GM21381 (cell line): ENCODE measurements at regions not wholly inside any gene's neighbourhood (a gene's known extent, or its start where the extent isn't known, plus 50 kb on each side); places are given as distances from the start of the nearest gene placed in this dataset.

Experiments
- ATAC-seq: cut with Tn5 transposase; IDR thresholded peaks from one replicate; pipeline ENCODE4 v1.9.1; 2021; ENCODE audit warnings: mild to moderate bottlenecking, moderate library complexity; ENCODE audit not compliant: unreplicated experiment

DNA sequence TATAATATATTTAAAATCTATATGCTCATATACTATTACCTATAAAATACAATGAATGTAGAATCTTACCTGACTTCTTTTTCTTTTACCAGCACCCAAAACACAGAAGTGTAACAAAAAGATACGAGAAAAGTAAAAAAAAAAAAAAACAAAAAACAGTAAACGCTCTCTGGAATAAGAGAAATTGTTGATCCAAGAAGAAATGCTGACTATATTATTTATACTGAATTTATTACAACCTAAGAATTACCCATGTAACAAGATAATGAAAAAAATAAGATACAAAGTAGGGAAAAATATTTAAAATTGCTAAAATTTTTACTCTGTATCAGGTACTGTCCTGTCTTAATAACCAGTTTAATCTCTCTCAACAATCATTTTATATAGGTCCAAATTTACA is 787.9 kb upstream of the MAN1A1 start:
- ATAC-seq, result no peak

DNA sequence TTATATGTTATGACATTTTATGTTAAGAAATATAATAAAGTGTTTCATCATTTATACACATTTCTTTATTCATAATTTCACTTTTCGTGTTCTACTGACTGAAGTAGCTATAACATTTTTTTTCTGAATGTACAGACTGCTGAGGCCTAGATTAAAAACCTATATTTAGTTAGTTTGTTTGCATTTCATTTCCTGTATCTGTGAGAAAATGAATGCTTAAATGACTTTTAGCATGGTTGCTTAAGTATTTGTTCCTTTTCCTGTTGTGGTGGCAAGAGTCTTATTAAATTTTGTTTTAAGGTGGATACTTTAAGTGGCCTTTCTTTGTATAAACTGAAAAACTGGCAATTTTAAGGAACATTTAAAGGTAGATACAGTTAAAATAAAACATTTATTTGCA is 779.7 kb upstream of the MAN1A1 start:
- ATAC-seq, result no peak

DNA sequence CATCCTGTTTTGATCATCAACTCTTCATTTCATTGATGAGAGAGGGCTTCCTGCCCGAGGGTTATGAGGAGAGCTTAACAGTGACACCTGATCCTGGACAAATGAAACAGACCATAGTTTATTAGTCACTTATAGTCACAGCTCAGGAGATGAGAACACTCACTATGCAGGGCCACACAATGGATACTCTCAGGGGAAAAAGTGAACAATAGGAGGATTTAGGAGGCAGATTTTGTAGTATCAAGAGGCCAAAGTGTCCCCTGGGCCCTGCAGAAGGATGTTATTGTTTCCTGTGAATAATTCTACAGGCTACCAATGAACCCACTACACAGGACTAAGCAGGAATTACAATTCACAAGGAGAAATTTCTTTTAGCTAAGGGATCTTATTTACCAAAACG is 772.8 kb upstream of the MAN1A1 start:
- ATAC-seq, result no peak

DNA sequence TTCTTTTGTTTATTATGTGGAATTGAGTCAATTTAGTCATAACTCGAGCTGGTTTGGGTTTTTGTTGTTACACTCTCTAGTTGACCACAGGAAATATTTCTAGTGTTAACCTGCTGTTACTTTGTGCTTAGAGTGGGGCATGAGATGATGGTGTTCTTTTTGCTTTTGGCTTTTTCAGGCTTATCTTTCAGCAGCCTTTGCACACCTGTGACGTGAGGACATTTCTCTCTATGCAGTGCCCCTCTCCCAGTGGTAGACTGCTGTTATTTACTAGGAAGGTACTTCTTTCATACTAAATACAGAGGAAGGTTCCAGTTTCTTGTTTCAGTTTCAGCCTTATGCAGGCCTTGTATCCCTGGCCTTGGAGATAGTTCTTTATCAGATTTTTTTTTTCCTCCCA is 766.8 kb upstream of the MAN1A1 start:
- no peak for ATAC-seq

DNA sequence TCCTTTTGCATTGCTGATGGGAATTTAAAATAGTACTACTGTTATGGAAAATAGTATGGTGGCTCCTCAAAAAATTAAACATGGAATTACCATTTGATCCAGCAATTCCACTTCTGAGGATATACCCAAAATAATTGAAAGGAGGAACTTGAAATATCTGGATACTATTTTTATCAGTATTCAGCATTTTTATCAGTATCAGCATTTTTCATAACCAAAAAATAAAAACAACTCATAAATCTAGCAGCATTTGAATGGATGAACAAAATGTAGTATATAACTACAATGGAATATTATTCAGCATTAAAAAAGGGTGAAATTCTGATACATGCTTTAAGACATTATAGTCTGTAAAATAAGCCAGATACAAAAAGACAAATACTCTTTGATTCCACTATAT is 763.4 kb upstream of the MAN1A1 start:
- no peak for ATAC-seq

DNA sequence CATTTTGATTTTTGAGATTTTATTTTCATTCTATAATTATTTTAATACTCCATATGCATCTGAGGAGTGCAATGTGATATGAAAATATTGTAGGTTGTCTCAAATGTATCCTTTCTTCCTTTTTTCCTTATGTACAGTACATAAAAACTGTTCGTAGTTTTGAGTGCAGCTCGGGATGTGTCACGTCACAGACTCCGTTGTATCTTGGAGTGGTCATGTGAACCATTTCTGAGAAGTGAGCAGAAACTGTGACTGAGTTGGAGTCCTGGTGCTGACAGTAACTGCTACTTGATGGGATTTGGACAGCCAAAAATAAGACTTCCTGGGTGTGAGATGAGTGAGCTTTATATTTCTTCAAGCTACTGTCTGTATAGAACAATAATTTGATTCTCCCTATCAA is 761.4 kb upstream of the MAN1A1 start:
- no peak for ATAC-seq

DNA sequence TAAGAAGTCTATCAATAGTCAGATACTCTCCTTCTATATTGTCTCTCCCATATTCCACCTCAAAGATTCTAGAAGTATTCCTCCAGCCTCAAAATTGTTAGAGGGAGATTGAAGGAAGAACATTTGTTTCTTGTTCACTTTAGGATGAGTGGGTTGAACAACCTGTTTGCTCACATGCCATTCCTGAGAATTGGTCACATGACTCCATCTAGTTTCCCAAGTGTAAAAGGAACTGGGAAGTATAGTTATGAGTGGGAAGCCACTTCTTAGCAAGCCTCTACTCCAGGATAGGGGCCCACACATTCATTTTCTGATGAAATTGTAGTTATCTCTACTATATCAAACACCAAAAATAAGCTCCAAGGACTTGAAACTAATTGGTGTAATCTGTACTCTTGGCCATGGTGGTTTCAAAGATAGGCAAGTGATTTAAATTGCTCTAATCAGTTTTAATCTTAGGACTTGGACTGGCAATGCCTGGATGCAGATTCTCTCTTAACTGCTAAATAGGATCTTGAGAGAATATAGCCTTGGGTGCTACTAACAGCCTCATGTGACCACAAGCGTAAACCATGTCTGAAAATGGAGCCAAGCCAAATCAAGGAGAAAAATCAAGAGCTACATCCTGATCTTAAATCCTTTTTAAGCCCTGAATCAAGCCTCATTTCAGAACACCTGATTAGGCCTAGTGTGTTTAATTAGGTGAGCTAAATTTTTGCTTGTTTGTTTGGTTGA is 758.7 kb upstream of the MAN1A1 start:
- no peak for ATAC-seq

DNA sequence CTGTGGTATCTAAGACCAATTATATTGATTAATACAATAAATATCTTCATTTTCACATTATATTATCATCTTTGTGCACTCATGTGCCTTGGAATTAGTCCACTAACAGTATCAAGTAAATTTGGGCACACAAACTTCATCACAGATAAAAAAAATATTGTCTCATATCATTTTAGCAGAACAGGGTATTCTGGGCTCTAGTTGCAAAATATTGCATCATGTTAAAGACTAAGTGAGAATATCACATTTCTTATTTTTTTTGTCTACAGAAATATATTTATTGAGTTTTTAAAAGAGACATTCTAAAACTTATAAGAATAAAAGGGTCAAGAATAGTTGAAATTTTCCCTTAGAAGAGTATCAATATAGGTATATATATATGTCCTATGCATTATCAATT is 754.1 kb upstream of the MAN1A1 start:
- no peak for ATAC-seq

DNA sequence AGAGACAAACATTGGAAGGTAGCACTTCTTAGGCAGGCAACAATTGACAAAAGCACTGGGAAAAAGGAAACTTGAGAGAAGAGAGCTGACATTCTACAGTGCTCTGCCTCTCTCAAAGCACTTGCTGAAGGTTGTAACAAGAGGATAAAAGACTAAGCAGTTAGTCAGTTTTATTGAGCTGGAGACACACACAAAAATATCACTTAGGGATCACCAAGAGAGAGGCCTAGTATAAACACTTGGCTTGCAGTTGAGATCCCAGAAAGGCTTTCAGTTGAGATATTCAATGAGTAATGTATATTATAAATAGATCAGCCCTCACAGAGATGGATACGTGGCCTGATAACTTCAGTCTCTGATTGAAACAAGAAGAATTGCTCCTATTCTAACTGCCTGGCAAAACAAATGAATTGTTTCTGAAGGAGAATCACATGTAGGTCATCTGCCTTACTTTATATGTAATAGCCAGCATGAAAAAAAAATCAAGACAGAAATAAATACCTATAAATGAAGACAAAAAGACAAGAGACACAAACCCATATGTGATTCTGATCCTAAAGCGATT is 747.2 kb upstream of the MAN1A1 start:
- ATAC-seq, result no peak

DNA sequence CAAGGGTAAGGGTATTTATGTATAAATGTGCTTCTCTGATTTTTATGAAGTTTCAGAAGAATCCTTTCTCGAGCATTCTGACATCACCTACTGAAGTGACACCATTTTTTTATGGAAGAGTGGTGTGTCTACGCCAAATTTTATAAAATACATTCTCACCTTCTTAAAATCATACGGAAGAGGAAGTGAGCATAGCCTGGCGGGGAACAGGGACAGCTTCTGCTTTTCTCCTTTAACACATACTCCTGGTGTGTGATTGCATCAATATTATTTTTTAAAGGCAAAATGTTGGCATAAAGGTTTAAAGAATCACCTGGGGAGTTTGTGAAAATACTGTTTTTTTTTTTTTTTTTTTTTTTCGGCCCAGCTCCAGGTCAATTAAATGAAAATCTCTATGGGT is 733.6 kb upstream of the MAN1A1 start:
- ATAC-seq, result no peak

DNA sequence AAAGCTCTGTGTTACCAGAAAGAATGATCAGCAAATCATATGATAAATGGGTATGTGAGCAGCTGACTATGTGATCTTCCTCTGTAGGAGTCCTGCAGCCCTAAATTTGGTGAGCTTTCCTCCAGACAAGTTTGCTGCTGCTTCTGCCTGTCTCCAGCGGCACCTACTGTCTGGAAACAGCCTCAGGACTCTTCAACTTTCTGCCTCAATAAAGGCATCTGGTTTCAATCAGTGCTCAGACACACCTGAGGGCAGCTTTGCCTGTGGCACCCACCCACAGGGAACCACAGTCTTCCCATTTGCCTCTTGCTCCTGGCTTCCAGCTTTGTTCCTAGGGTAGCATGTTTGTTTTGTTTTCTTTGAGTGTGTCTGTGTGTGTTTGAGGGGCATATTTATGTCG is 727.9 kb upstream of the MAN1A1 start:
- no peak for ATAC-seq

DNA sequence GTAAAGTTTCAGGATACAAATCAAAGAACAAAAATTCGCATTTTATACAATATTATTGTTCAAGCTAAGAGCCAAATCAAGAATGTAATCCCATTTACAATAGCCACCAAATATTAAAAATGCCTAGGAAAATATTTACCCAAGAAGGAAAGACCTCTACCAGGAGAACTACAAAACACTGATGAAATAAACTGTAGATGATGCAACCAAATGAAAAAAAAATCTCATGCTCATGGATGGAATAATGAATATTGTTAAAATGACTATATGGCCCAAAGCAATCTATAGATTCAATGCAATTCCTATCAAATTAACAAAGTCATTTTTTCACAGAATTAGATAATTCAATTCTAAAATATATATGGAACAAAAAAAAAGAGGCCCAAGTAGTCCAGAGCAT is 708.8 kb upstream of the MAN1A1 start:
- no peak for ATAC-seq

DNA sequence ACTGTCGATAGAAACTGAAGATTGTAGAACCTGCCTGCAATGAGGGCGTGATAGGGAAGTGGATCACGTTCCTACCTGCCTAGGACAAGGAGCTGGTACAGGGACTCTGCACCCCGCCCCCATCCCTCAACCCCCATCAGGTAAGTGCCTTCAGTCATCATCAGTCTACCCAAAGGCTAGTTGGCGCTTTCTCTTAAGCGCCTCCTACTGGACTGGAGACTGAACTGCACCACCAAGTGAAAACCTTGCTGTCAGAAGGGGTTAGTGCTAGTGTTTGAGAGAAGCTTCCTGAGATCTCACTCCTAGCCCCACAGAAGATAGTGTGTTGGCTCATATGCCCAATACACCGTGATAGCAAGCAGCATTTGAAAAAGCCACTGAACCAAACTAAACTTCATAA is 706.5 kb upstream of the MAN1A1 start:
- no peak for ATAC-seq

DNA sequence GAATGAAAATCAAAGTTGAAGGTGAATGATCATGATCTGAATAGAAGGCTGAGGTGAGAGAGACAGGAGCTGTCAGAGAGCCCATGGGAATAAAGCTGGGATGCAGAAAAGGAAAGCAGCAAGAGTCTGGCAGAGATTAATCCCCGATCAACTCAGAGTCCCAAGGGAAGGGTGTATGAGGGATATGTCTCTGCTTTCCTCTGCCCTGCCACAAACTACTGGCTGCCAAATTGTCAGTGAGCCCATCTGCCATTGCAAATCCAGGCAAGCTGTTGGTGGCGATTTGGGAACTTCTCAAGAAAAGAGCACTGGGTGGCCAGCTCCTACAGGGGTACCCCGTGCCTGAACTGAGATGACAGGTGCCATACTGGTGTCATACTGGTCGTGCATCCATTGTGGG is 705.5 kb upstream of the MAN1A1 start:
- ATAC-seq, result no peak

DNA sequence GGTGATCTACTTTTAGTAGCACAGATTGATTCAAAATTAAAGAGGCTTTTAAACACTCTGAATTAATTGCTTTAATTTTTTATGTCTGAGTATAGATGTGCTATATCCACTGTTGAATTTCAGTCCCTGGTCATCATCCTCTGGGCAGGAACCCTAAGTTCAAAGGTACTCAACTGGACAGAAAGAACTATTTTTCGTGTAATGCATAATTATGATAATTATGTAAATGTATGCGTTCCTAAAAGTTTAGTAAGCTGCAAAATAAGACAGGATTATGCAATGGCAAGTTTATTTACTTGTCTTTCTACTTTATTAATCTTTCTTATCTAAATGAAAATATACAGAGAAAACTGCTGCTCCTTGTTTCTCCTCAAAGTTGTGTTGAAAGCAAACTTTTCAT is 690.1 kb upstream of the MAN1A1 start:
- ATAC-seq, result no peak

DNA sequence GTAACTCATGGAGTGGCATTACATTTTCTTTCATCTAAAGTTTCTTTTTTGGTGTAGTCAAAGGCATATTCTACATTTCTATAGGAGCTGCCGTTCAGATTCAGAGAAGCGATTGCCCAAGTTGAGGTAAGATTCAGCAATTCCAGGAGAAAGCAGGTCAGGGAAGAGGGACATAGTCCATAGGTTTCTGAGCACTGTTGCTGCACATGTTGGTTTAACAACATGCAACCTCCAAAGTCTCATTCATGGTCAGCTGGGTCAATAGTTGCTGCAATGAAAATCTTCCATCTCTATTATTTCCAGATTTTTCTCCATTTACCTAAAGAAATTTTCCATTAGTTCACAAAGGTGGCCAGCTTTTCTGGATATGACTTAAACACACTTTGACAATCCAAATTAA is 682.3 kb upstream of the MAN1A1 start:
- no peak for ATAC-seq

DNA sequence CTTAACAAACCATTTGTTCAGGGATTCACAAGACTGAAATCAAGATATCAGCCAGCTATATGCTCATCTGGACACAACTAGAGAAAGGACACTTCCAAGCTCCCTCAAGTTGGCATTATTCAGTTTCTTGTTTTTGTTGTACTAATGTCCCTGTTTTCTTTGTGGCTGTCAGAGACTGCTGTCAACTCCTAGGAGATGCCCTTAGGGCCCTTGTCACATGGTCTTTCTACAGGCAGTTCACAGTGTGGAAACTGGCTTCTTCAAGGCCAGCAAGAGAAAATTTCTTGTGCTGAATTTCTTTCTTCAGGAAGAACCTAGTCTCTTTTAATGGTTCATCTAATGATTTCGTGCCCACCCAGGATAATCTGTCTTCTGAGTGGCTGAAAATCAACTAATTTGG is 677.2 kb upstream of the MAN1A1 start:
- ATAC-seq, result no peak

DNA sequence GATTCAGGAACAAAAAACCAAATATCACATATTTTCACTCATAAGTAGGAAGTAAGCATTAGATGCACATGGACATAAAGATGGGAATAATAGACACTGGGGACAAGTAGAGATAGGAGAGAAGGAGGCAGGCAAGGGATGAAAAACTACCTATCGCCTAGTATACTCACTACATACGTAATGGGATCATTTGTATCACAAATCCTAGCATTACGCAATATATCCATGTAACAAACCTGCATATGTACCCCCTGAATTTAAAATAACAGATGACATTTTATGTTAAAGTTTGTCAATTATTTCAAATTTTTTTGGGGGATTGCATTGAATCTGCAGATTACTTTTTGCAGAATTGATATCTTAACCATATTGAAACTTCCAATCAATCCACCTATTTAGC is 660.5 kb upstream of the MAN1A1 start:
- ATAC-seq, result no peak

DNA sequence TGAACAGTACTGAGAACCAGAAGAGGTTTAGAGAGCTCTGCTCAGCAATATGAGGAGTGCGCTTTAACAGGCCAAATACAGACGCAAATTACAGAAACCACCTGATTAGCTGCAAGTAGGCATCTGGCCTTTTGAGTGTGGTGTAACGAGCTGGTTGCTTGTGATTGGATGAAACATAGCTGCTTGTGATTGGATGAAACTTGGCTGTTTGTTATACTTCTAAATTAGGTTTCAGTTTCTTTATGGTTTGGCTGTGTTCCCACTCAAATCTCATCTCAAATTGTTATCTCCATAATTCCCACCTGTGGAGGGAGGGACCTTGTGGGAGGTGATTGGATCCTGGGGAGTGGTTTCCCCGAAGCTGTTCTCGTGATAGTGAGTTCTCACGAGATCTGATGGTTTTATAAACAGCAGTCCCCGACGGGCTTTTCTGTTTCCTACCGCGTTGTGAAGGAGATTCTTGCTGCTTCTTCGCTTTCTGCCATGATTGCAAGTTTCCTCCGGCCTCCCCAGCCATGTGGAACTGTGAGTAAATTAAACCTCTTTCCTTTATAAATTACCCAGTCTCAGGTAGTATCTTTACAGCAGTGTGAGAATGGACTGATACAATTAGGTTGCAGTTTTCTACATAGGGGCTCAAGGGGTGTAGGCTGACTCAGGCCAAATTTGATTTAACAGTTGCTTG is 655.9 kb upstream of the MAN1A1 start:
- ATAC-seq, result no peak

DNA sequence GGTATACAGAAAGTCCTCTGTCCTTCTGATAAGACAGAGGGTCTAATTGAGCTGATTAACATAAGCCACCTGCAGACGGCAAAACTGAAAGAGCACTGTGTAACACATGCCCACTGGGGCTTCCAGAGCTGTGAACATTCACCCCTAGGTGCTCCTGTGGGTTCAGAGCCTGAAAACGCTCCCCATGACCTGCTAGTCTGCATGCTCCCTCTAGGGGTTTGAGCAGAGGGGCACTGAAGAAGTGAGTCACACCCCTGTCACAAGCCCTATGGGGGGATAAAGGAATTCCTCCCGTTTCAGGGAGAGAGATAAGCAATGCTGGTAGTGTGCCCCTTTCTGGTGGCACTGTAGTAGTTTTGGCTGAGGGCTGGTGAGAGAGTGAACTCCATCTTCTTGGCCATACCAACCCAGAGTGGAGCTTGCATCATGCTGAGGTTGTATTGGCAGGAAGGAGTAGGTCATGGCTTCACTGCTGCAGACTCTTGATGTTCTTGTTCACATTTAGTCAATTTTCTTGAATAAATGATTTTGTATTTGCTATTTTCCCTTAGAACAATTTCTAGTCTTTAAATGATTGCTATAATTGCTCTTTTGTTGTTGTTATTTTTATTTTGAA is 637.5 kb upstream of the MAN1A1 start:
- no peak for ATAC-seq

DNA sequence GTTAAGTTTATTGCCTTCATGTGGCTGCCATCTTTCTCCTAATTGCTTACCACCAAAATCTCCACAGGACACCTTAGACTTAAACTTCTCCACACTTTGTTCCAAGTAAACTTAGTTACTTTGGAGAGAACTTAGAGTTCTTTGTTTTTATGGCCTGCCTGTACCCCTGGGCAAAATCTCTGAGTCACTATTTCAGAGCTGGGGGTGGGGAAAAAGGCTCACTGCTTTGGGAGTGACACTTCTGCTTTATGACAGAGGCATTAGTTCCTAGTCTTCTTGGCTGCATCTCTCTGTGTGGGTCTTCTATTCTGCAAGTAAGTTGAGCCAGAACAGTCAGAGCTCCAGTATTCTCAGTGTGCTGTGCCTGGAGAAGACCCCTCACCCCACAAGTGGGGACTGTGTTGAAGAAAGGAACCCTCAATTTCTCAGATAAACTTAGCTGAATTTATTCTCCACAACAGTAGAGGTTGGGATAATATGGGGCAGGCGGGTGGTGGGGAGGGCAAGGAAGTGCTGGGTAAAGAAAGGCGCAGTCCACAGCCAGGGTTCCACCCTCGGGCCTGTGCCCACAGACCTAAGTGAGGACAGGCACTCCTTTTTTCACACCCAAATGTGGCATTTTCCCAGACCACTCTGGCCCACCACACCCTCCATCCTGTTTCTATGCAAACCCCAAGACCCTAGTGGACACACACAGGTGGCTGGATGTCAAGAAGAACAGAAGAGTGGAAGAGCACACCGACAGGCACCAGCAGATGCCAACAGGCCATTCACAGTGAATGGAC is 636.6 kb upstream of the MAN1A1 start:
- ATAC-seq, result no peak
